ENCODE measurements at regions not wholly inside any gene's neighbourhood (a gene's known extent, or its start where the extent isn't known, plus 50 kb on each side); places are given as distances from the start of the nearest gene placed in this dataset.

- DNase-seq (ENCODE audit: low spot score): no peak
These were observed 95.1 kb upstream of the CELF4 start for GRCh38 chr18:37660658-37661057.

GRCh38 chr18:37659906-37660305, 94.3 kb upstream of the CELF4 start:
- no peak for DNase-seq (ENCODE audit: low spot score)

- DNase-seq (ENCODE audit: low spot score): no peak
These were observed 93.3 kb upstream of the CELF4 start for GRCh38 chr18:37658894-37659293.

GRCh38 chr18:37657493-37657892, 91.9 kb upstream of the CELF4 start:
- no peak for DNase-seq (ENCODE audit: low spot score)

GRCh38 chr18:37654731-37655369, 89.3 kb upstream of the CELF4 start:
- no peak for DNase-seq (ENCODE audit: low spot score)

- no peak for DNase-seq (ENCODE audit: low spot score)
These were observed 88.4 kb upstream of the CELF4 start for GRCh38 chr18:37654034-37654433.

GRCh38 chr18:37653618-37654017, 88.0 kb upstream of the CELF4 start:
- DNase-seq (ENCODE audit: low spot score): no peak

- DNase-seq (ENCODE audit: low spot score): no peak
These were observed 84.3 kb upstream of the CELF4 start for GRCh38 chr18:37649930-37650329.

GRCh38 chr18:37649416-37649815, 83.8 kb upstream of the CELF4 start:
- no peak for DNase-seq (ENCODE audit: low spot score)

GRCh38 chr18:37641573-37641972, 76.0 kb upstream of the CELF4 start:
- DNase-seq (ENCODE audit: low spot score): no peak

- DNase-seq (ENCODE audit: low spot score): no peak
These were observed 74.9 kb upstream of the CELF4 start for GRCh38 chr18:37640504-37640903.

- no peak for DNase-seq (ENCODE audit: low spot score)
These were observed 74.2 kb upstream of the CELF4 start for GRCh38 chr18:37639846-37640245.

- DNase-seq (ENCODE audit: low spot score): no peak
These were observed 71.9 kb upstream of the CELF4 start for GRCh38 chr18:37637478-37637850.

- no peak for DNase-seq (ENCODE audit: low spot score)
These were observed 71.4 kb upstream of the CELF4 start for GRCh38 chr18:37636831-37637477.

- no peak for DNase-seq (ENCODE audit: low spot score)
These were observed 68.9 kb upstream of the CELF4 start for GRCh38 chr18:37634516-37634915.

- no peak for DNase-seq (ENCODE audit: low spot score)
These were observed 65.8 kb upstream of the CELF4 start for GRCh38 chr18:37631422-37631821.

- no peak for DNase-seq (ENCODE audit: low spot score)
These were observed 64.7 kb upstream of the CELF4 start for GRCh38 chr18:37630334-37630733.

- DNase-seq (ENCODE audit: low spot score): no peak
These were observed 63.0 kb upstream of the CELF4 start for GRCh38 chr18:37628470-37629220.

- no peak for DNase-seq (ENCODE audit: low spot score)
These were observed 58.7 kb upstream of the CELF4 start for GRCh38 chr18:37624318-37624717.

- DNase-seq (ENCODE audit: low spot score): no peak
These were observed 54.4 kb upstream of the CELF4 start for GRCh38 chr18:37619964-37620363.

GRCh38 chr18:37617623-37618022, 52.0 kb upstream of the CELF4 start:
- DNase-seq (ENCODE audit: low spot score): no peak
